ENCODE measurements at regions not wholly inside any gene's neighbourhood (a gene's known extent, or its start where the extent isn't known, plus 50 kb on each side); places are given as distances from the start of the nearest gene placed in this dataset.

DNA sequence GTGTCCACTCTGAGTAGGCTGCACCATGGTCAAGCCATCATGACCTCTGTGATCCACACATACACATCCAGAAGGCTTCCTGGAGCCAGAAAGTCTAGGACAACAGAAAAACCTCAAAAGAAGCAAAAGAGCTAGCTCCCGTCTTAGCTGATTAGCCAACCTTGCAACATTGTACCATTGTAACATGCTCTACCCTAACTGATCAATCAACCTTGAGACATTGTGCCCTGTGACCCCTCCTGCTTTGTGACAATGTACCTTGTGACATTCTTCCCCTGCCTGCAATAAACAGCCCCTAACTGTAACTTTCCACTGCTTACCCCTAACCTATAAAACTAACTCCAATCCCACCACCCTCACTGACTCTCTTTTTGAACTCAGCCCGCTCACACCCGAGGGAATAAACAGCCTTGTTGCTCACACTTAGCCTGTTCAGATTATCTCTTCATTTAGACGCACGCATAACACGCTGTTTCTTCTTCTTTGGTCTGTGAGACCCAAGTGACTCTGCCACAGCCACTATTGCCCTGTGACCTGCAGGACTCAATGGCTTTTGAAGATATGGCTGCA, 1104.6 kb downstream of the OTOL1 start:
- Histone ChIP-seq H3K27ac (ENCODE audit: low read depth, low read length, poor library complexity, severe bottlenecking) (no peak overlapping the region), H3K9me3 (ENCODE audit: low read depth, low read length, poor library complexity, severe bottlenecking) (no peaks in the 10 kb centered on the region), H3K4me1 (ENCODE audit: insufficient read depth, low read length, poor library complexity, severe bottlenecking) (no peaks in the 10 kb centered on the region), H3K36me3 (ENCODE audit: insufficient read depth, low read length, poor library complexity, severe bottlenecking) (no peaks in the 10 kb centered on the region), H3K27me3 (replicated peaks; ENCODE audit: insufficient read depth, low read depth, low read length, poor library complexity) (no peaks in the 10 kb centered on the region), H3K4me3 (ENCODE audit: low read depth, low read length, poor library complexity, severe bottlenecking) (no peak overlapping the region)
- POLR2A ChIA-PET (ENCODE audit: low non-redundant PET) = no interaction called here
- TF ChIP-seq, protein P1, sequence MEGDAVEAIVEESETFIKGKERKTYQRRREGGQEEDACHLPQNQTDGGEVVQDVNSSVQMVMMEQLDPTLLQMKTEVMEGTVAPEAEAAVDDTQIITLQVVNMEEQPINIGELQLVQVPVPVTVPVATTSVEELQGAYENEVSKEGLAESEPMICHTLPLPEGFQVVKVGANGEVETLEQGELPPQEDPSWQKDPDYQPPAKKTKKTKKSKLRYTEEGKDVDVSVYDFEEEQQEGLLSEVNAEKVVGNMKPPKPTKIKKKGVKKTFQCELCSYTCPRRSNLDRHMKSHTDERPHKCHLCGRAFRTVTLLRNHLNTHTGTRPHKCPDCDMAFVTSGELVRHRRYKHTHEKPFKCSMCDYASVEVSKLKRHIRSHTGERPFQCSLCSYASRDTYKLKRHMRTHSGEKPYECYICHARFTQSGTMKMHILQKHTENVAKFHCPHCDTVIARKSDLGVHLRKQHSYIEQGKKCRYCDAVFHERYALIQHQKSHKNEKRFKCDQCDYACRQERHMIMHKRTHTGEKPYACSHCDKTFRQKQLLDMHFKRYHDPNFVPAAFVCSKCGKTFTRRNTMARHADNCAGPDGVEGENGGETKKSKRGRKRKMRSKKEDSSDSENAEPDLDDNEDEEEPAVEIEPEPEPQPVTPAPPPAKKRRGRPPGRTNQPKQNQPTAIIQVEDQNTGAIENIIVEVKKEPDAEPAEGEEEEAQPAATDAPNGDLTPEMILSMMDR (conservative IDR thresholded peaks at IDR 0.05; ENCODE audit: low read depth, low read length) = no peak
- no peak for TF ChIP-seq EZH2 (IDR thresholded peaks at IDR 0.05; ENCODE audit: borderline replicate concordance, low read depth, low read length, poor library complexity, severe bottlenecking)
- no peak for DNase-seq (ENCODE audit: low spot score)
- CTCF ChIA-PET = no interaction called here
- no TSS peak for BruUV-seq (replicated peaks)
- intact Hi-C loops (cut with micrococcal nuclease; ENCODE audit: unreplicated experiment) = no loop called here

DNA sequence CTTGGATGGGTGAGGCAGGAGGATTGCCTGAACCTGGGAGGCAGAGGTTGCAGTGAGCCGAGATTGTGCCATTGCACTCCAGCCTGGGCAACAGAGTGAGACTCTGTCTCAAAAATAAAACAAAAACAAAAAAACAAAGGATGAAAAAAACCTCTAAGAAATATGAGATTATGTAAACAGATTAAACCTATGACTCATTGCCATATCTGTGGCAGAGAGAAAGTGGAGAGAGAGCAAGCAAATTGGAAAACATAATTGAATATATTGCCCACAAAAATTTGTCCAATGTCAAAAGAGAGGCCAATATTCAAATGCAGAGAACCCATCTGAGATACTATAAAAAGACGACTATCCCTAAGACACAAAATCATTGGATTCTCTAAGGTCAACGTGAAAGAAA, 1106.0 kb downstream of the OTOL1 start:
- intact Hi-C loops (cut with micrococcal nuclease; ENCODE audit: unreplicated experiment) = no loop called here
- no peak for TF ChIP-seq EZH2 (IDR thresholded peaks at IDR 0.05; ENCODE audit: borderline replicate concordance, low read depth, low read length, poor library complexity, severe bottlenecking)
- TF ChIP-seq, protein P1 (conservative IDR thresholded peaks at IDR 0.05; ENCODE audit: low read depth, low read length) = no peak
- Histone ChIP-seq H3K9me3 (ENCODE audit: low read depth, low read length, poor library complexity, severe bottlenecking) (no peaks in the 10 kb centered on the region), H3K4me3 (ENCODE audit: low read depth, low read length, poor library complexity, severe bottlenecking) (no peak overlapping the region), H3K27me3 (replicated peaks; ENCODE audit: insufficient read depth, low read depth, low read length, poor library complexity) (no peaks in the 10 kb centered on the region), H3K4me1 (ENCODE audit: insufficient read depth, low read length, poor library complexity, severe bottlenecking) (no peaks in the 10 kb centered on the region), H3K27ac (ENCODE audit: low read depth, low read length, poor library complexity, severe bottlenecking) (no peak overlapping the region), H3K36me3 (ENCODE audit: insufficient read depth, low read length, poor library complexity, severe bottlenecking) (no peaks in the 10 kb centered on the region)
- CTCF ChIA-PET = no interaction called here
- no peak for DNase-seq (ENCODE audit: low spot score)
- BruUV-seq (replicated peaks) = no TSS peak
- POLR2A ChIA-PET (ENCODE audit: low non-redundant PET) = no interaction called here

DNA sequence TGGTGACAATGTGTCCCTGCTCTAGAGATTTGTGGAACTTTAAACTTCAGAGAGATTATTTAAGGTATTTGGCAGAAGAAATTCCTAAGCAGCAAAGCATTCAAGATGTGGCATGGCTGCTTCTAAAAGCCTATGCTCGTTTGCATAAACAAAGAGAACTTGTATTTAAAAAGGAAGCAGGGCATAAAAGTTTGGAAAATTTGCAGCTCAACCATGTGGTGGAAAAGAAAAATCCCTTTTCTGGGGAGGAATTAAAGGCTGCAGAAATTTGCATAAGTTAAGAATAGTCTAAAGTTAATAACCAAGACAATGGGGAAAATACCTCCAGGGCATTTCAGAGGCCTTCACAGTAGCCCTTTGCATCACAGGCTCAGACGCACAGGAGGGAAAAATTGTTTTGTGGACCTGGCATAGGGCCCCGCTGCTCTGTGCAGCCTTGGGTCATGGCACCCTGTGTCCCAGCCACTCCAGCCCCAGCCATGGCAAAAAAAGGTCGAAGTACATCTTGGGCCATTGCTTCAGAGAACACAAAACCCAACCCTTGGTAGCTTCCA, 1109.1 kb downstream of the OTOL1 start:
- intact Hi-C loops (cut with micrococcal nuclease; ENCODE audit: unreplicated experiment) = no loop called here
- POLR2A ChIA-PET (ENCODE audit: low non-redundant PET) = no interaction called here
- no peak for DNase-seq (ENCODE audit: low spot score)

More for the DNA sequence above, 1109.1 kb downstream of the OTOL1 start:
- Histone ChIP-seq H3K27ac (ENCODE audit: low read depth, low read length, poor library complexity, severe bottlenecking) (no peak overlapping the region), H3K4me3 (ENCODE audit: low read depth, low read length, poor library complexity, severe bottlenecking) (no peak overlapping the region), H3K27me3 (replicated peaks; ENCODE audit: insufficient read depth, low read depth, low read length, poor library complexity) (no peaks in the 10 kb centered on the region), H3K4me1 (ENCODE audit: insufficient read depth, low read length, poor library complexity, severe bottlenecking) (no peaks in the 10 kb centered on the region), H3K9me3 (ENCODE audit: low read depth, low read length, poor library complexity, severe bottlenecking) (no peaks in the 10 kb centered on the region), H3K36me3 (ENCODE audit: insufficient read depth, low read length, poor library complexity, severe bottlenecking) (no peaks in the 10 kb centered on the region)
- TF ChIP-seq EZH2 (IDR thresholded peaks at IDR 0.05; ENCODE audit: borderline replicate concordance, low read depth, low read length, poor library complexity, severe bottlenecking) = no peak
- TF ChIP-seq, protein P1 (conservative IDR thresholded peaks at IDR 0.05; ENCODE audit: low read depth, low read length) = no peak
- BruUV-seq (replicated peaks) = no TSS peak
- CTCF ChIA-PET = no interaction called here

Measured in A673 (cell line).